ENCODE measurements at regions not wholly inside any gene's neighbourhood (a gene's known extent, or its start where the extent isn't known, plus 50 kb on each side); places are given as distances from the start of the nearest gene placed in this dataset.

DNA sequence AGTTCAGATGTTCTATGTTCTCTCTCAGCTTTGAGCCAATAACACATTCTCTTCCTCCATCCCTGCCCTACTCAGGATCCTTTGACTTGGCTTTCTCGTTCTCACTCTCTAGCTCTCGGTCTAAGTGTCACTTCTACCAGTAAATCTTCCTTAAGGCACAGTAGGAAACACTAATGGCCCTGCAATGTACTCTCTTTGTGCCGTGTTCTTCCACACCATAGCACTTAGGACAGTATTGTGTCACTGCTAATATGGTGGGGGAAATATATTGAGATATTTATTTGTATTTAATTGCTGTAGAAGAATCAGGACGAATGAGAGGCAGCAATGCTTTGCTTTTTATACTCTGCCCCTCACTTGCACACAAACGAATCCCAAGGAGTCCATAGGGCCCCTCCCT lies 493.1 kb downstream of the SHISA9 start:
- TF ChIP-seq, protein P1, sequence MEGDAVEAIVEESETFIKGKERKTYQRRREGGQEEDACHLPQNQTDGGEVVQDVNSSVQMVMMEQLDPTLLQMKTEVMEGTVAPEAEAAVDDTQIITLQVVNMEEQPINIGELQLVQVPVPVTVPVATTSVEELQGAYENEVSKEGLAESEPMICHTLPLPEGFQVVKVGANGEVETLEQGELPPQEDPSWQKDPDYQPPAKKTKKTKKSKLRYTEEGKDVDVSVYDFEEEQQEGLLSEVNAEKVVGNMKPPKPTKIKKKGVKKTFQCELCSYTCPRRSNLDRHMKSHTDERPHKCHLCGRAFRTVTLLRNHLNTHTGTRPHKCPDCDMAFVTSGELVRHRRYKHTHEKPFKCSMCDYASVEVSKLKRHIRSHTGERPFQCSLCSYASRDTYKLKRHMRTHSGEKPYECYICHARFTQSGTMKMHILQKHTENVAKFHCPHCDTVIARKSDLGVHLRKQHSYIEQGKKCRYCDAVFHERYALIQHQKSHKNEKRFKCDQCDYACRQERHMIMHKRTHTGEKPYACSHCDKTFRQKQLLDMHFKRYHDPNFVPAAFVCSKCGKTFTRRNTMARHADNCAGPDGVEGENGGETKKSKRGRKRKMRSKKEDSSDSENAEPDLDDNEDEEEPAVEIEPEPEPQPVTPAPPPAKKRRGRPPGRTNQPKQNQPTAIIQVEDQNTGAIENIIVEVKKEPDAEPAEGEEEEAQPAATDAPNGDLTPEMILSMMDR (conservative IDR thresholded peaks at IDR 0.05): no peak
- no peak for TF ChIP-seq ZFX (IDR thresholded peaks at IDR 0.05)
